DND-41 (cell line): ENCODE measurements at regions not wholly inside any gene's neighbourhood (a gene's known extent, or its start where the extent isn't known, plus 50 kb on each side); places are given as distances from the start of the nearest gene placed in this dataset.

Experiments
- ATAC-seq: fragments of 200-7000 bp; cut with Tn5 transposase; 3 replicates; pipeline ENCODE4 v1.9.1; 2021; ENCODE audit warnings: low read depth; ENCODE audit not compliant: insufficient read depth
- DNase-seq: peaks from one replicate; pipeline ENCODE4 v3.0.0-alpha.2; 2020
- H2AFZ ChIP-seq: 2 replicates; pipeline ENCODE4 v1.6.0; 2012; ENCODE audit warnings: low read depth, low read length
- H3K27ac ChIP-seq: 2 replicates; pipeline ENCODE4 v1.5.1; 2012; ENCODE audit warnings: low read length, inconsistent platforms
- H3K27me3 ChIP-seq: fragments of 200-600 bp; sonication (generic); 2 replicates; pipeline ENCODE4 v1.6.0; 2012; ENCODE audit warnings: low read length, mild to moderate bottlenecking, inconsistent platforms; ENCODE audit not compliant: insufficient read depth, poor library complexity
- H3K36me3 ChIP-seq: 2 replicates; pipeline ENCODE4 v1.5.1; 2012; ENCODE audit warnings: low read length, inconsistent platforms; ENCODE audit not compliant: insufficient read depth
- H3K4me1 ChIP-seq: 2 replicates; pipeline ENCODE4 v1.5.1; 2012; ENCODE audit warnings: mild to moderate bottlenecking, low read length; ENCODE audit not compliant: insufficient read depth
- H3K4me2 ChIP-seq: 2 replicates; pipeline ENCODE4 v1.6.0; 2012; ENCODE audit warnings: mild to moderate bottlenecking, moderate library complexity, low read length, inconsistent platforms; ENCODE audit not compliant: insufficient read depth
- H3K4me3 ChIP-seq, 2 experiments: fragments of 200-600 bp in 1 of 2; shearing (Covaris generic) in 1 of 2; 2 replicates each; pipeline ENCODE4 v1.5.1; 2012 to 2016; ENCODE audit warnings: inconsistent platforms in 2 of 2, low read length in 2 of 2, mild to moderate bottlenecking in 2 of 2, low read depth in 1 of 2, moderate library complexity in 1 of 2
- H3K79me2 ChIP-seq: 2 replicates; pipeline ENCODE4 v1.6.0; 2012; ENCODE audit warnings: low read length, inconsistent platforms; ENCODE audit not compliant: insufficient read depth
- H3K9ac ChIP-seq: 2 replicates; pipeline ENCODE4 v1.6.0; 2012; ENCODE audit warnings: low read depth, mild to moderate bottlenecking, inconsistent platforms, low read length, moderate library complexity
- H3K9me3 ChIP-seq: 2 replicates; pipeline ENCODE4 v1.5.1; 2012; ENCODE audit warnings: low read length, moderate library complexity, mild to moderate bottlenecking, inconsistent platforms; ENCODE audit not compliant: insufficient read depth, severe bottlenecking
- H4K20me1 ChIP-seq: 2 replicates; pipeline ENCODE4 v1.6.0; 2012; ENCODE audit warnings: low read length; ENCODE audit not compliant: insufficient read depth
- EZH2 ChIP-seq: IDR thresholded peaks from 3 replicates; pipeline ENCODE4 v1.6.1; 2012; ENCODE audit warnings: borderline replicate concordance, low read depth, mild to moderate bottlenecking, moderate library complexity, low read length, inconsistent platforms; ENCODE audit not compliant: severe bottlenecking
- TF ChIP-seq, protein P1 (sequence below): IDR thresholded peaks from 2 replicates; pipeline ENCODE4 v1.5.1; 2012; ENCODE audit warnings: borderline replicate concordance, low read length, moderate library complexity, mild to moderate bottlenecking; ENCODE audit not compliant: poor library complexity, severe bottlenecking; ENCODE audit errors: extremely low read depth

DNA sequence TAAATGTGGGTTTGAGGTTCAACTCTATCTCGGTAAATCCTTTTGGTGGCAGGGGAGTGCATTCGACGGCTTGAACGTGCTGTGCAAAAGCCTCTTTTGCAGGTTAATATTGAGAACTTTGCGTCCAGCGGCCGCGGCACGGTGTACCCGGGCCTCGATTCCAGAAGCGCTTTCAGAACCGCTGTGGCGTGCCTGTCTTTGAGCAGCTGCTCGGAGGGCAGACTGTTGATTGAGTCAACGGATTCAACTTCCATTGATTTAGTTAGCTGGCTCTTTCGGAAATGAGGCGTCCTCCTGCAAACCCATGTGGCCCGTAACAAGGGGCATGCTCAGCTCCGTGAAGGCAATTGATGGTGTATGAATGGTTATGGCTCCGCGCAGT, 1247.8 kb downstream of the BRD1 start:
- no peak overlapping the region for H3K4me2 ChIP-seq
- no peaks in the 10 kb centered on the region for H3K79me2 ChIP-seq
- no peak for ATAC-seq
- H3K9me3 ChIP-seq, result no peaks in the 10 kb centered on the region
- H3K27ac ChIP-seq, result no peak overlapping the region
- TF ChIP-seq, protein P1, sequence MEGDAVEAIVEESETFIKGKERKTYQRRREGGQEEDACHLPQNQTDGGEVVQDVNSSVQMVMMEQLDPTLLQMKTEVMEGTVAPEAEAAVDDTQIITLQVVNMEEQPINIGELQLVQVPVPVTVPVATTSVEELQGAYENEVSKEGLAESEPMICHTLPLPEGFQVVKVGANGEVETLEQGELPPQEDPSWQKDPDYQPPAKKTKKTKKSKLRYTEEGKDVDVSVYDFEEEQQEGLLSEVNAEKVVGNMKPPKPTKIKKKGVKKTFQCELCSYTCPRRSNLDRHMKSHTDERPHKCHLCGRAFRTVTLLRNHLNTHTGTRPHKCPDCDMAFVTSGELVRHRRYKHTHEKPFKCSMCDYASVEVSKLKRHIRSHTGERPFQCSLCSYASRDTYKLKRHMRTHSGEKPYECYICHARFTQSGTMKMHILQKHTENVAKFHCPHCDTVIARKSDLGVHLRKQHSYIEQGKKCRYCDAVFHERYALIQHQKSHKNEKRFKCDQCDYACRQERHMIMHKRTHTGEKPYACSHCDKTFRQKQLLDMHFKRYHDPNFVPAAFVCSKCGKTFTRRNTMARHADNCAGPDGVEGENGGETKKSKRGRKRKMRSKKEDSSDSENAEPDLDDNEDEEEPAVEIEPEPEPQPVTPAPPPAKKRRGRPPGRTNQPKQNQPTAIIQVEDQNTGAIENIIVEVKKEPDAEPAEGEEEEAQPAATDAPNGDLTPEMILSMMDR, result no peak
- no peak for TF ChIP-seq EZH2
- H3K36me3 ChIP-seq, result no peaks in the 10 kb centered on the region
- no peak overlapping the region for H3K9ac ChIP-seq
- DNase-seq, result no peak
- no peak overlapping the region for H3K4me3 ChIP-seq
- H3K27me3 ChIP-seq, result no peaks in the 10 kb centered on the region
- H4K20me1 ChIP-seq, result no peaks in the 10 kb centered on the region
- no peaks in the 10 kb centered on the region for H3K4me1 ChIP-seq
- no peak overlapping the region for H2AFZ ChIP-seq

DNA sequence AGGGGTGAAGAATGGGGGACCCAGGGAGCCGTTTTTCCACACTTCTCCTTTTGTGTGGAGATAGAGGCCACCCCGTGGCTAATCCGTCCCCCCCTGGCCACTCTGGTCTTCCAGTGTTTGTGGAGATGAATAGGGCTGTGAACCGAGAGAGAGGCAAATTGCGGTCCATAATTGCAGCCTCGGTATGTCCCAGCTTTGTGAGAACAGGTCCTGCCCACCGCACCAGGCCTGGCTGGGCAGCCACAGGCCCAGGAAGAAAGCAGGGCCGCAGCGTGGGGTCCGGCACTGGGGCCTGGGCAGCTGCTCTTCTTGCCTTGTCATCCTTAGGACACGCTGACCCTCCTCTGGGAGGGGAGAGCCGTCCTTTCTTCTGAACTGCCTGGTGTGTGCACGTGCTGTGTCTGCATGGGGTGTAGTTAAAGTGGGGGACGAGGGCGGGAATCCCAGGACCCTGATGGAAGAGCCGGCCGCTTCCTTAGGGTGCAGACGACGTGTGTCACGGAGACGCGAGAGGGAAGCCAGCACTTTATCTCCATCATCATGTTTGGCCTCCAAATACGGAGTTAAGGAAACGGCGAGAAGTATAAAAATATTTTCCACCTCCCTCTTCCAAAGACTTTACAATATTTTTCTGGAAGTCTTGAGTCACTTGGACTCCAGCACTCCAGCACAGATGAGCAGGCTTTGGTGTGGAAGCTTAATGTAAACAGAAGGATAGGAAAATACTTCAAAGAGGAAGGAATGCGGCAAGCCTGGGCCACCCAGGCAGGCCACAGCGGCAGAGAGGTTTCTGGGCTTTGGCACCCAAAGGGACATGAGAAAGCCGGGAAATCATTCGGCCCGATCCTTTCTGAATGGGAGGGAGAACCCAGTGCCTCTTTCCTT, 1248.4 kb downstream of the BRD1 start:
- TF ChIP-seq, protein P1, result no peak
- no peak for TF ChIP-seq EZH2
- H3K4me3 ChIP-seq, result no peak overlapping the region
- H3K9me3 ChIP-seq, result no peaks in the 10 kb centered on the region
- H3K79me2 ChIP-seq, result no peaks in the 10 kb centered on the region
- no peak overlapping the region for H3K9ac ChIP-seq
- ATAC-seq (no peak), DNase-seq (no peak)
- no peaks in the 10 kb centered on the region for H3K4me1 ChIP-seq
- no peak overlapping the region for H3K27ac ChIP-seq
- no peaks in the 10 kb centered on the region for H3K36me3 ChIP-seq
- no peak overlapping the region for H2AFZ ChIP-seq
- no peak overlapping the region for H3K4me2 ChIP-seq
- no peaks in the 10 kb centered on the region for H3K27me3 ChIP-seq
- H4K20me1 ChIP-seq, result no peaks in the 10 kb centered on the region

DNA sequence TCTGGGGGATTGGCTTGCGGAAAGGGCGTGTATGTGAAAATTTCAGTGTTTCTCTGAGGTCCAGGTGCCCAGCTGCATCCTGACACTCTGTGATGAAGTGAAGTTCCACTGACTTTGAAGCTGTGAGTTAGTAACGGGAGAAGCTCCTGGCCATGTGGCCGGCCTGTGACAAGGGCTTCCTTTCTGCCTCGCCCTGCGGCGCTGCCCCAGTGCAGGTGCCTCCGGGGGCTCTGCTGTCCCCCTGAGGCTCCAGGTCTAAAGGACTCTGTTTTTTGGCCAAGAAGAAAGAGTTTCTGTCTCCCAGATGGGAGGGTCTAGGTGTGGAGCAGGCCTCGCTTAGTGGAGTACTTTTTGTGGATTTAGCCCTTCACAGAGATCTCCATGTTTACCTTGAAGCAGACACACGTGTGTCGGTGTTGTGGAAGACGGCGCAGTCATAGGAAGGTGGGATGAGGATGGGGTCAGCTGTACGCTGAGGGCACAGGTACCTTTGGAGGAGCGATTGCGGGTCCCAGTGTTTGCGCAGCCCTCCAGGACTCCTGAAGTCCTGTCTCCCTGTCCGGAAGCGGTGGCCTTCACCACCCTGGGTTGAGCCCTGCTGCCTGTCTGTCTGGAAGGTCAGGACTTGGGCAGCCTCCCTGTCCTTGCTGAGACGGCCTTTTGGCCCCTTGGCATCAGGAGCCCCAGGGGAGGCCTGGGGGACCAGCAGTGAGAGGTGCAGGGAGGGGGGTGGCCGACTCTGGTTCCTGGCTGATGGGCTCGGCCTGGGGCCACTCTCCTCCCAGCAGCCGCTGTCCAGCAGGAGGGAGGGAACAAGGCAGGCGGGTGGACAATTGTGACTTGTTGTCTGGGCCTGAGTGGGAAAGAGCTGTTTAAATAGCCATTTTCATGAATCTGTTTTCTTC, 1249.3 kb downstream of the BRD1 start:
- TF ChIP-seq, protein P1, result no peak
- no peak for TF ChIP-seq EZH2
- no peak overlapping the region for H2AFZ ChIP-seq
- H3K27ac ChIP-seq, result no peak overlapping the region
- no peaks in the 10 kb centered on the region for H3K4me1 ChIP-seq
- no peak overlapping the region for H3K4me2 ChIP-seq
- H3K9ac ChIP-seq, result no peak overlapping the region
- H3K27me3 ChIP-seq, result no peaks in the 10 kb centered on the region
- H3K4me3 ChIP-seq, result no peak overlapping the region
- no peak for DNase-seq
- H3K79me2 ChIP-seq, result no peaks in the 10 kb centered on the region
- no peaks in the 10 kb centered on the region for H3K9me3 ChIP-seq
- H4K20me1 ChIP-seq, result no peaks in the 10 kb centered on the region
- no peaks in the 10 kb centered on the region for H3K36me3 ChIP-seq
- ATAC-seq, result no peak
